ENCODE measurements at regions not wholly inside any gene's neighbourhood (a gene's known extent, or its start where the extent isn't known, plus 50 kb on each side); places are given as distances from the start of the nearest gene placed in this dataset.

DNA sequence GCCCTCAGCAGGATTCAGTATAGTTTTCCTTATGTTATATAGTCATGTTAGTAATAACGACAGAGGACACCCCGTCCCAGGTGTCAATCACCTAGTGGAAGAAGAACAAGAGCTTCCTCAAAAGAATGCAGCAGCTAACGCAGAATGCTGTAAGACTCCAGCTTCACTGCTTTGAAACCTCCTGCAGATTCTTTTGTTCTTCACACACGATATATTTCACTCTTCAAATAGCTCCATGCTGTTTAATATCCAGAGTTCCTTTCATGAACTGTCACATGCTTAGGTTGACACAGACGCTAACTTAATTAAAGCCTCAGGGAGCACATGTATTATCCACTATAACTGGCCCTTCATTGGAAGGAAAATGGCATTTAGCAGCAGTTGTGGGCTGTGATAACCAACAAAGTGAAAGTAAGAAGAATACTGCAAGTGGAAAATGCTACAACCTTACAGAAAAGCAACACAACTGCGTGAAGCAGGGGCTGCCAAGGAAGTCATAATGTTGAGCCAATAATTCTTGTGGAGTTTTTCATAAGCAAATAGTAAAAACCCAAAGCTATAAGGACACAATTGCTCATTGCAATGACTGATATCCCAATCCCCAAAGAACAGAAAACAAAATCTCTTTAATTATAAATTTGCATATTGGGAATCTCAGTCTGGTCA lies 387.5 kb downstream of the PLK2 start:
- Histone ChIP-seq H3K4me1 (ENCODE audit: control insufficient read depth, insufficient read depth, low read length) (peaks cover 51% of the 10 kb centered on the region), H3K27ac (ENCODE audit: low read length) (peak overlapping the region; percentile 90), H3K9me3 (ENCODE audit: control insufficient read depth, insufficient read depth, low read depth, low read length) (no peaks in the 10 kb centered on the region), H3K27me3 (ENCODE audit: control insufficient read depth, insufficient read depth, low read length) (no peaks in the 10 kb centered on the region), H3K36me3 (ENCODE audit: control insufficient read depth, insufficient read depth, low read length) (no peaks in the 10 kb centered on the region), H3K4me3 (ENCODE audit: low read depth in 2 of 2, low read length in 2 of 2) (no peak overlapping the region)
- DNase-seq (ENCODE audit: low read depth, low spot score) = no peak
- intact Hi-C loops (cut with micrococcal nuclease; ENCODE audit: unreplicated experiment) (loop anchor here (10.0 kb wide), 1 partner anchor 112 kb away; no protein-coding TSS in a partner anchor), in situ Hi-C loops (cut with HindIII; ENCODE audit: low pct_unique_long_range_greater_than_20kb, low sequenced_read_pairs) (no loop called here)
- ATAC-seq = peak; percentile 50; the same call in 1 of the 2 replicates
- ChIA-PET POLR2A (interaction anchor here (1.2 kb wide), 1 partner anchor 175 kb away, joined by 12 read pairs; no protein-coding TSS in a partner anchor), CTCF (no interaction called here)
- TF ChIP-seq, protein P1, sequence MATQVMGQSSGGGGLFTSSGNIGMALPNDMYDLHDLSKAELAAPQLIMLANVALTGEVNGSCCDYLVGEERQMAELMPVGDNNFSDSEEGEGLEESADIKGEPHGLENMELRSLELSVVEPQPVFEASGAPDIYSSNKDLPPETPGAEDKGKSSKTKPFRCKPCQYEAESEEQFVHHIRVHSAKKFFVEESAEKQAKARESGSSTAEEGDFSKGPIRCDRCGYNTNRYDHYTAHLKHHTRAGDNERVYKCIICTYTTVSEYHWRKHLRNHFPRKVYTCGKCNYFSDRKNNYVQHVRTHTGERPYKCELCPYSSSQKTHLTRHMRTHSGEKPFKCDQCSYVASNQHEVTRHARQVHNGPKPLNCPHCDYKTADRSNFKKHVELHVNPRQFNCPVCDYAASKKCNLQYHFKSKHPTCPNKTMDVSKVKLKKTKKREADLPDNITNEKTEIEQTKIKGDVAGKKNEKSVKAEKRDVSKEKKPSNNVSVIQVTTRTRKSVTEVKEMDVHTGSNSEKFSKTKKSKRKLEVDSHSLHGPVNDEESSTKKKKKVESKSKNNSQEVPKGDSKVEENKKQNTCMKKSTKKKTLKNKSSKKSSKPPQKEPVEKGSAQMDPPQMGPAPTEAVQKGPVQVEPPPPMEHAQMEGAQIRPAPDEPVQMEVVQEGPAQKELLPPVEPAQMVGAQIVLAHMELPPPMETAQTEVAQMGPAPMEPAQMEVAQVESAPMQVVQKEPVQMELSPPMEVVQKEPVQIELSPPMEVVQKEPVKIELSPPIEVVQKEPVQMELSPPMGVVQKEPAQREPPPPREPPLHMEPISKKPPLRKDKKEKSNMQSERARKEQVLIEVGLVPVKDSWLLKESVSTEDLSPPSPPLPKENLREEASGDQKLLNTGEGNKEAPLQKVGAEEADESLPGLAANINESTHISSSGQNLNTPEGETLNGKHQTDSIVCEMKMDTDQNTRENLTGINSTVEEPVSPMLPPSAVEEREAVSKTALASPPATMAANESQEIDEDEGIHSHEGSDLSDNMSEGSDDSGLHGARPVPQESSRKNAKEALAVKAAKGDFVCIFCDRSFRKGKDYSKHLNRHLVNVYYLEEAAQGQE (IDR thresholded peaks at IDR 0.05; ENCODE audit: insufficient read depth in 1 of 2, low read depth in 2 of 2, low read length in 1 of 2) = no peak
- TF ChIP-seq POLR2AphosphoS5 (IDR thresholded peaks at IDR 0.05; ENCODE audit: low read depth, low read length) (no peak), SIN3A (IDR thresholded peaks at IDR 0.05; ENCODE audit: borderline replicate concordance, insufficient read depth, low read depth, low read length) (no peak), TCF7L2 (IDR thresholded peaks at IDR 0.05; ENCODE audit: low read depth, low read length) (no peak), CTCF (IDR thresholded peaks at IDR 0.05) (no peak)
- no TSS peak for BruUV-seq (replicated peaks)

GRCh38 chr5:58071566-58071965 lies 388.3 kb downstream of the PLK2 start:
- POLR2A ChIA-PET = no interaction called here
- in situ Hi-C loops (cut with HindIII; ENCODE audit: low pct_unique_long_range_greater_than_20kb, low sequenced_read_pairs) = no loop called here
- intact Hi-C loops (cut with micrococcal nuclease; ENCODE audit: unreplicated experiment) = loop anchor here (10.0 kb wide), 1 partner anchor 113 kb away; no protein-coding TSS in a partner anchor

More at GRCh38 chr5:58071566-58071965, 388.3 kb downstream of the PLK2 start:
- CTCF ChIA-PET = no interaction called here
- BruUV-seq (replicated peaks) = no TSS peak
- peaks cover 42% of the 10 kb centered on the region for H3K4me1 ChIP-seq (ENCODE audit: control insufficient read depth, insufficient read depth, low read length)
- TF ChIP-seq, protein P1 (IDR thresholded peaks at IDR 0.05; ENCODE audit: insufficient read depth in 1 of 2, low read depth in 2 of 2, low read length in 1 of 2) = no peak
- no peak for TF ChIP-seq POLR2AphosphoS5 (IDR thresholded peaks at IDR 0.05; ENCODE audit: low read depth, low read length)
- TF ChIP-seq SIN3A (IDR thresholded peaks at IDR 0.05; ENCODE audit: borderline replicate concordance, insufficient read depth, low read depth, low read length) = no peak
- TF ChIP-seq CTCF (IDR thresholded peaks at IDR 0.05) = no peak
- no peak for TF ChIP-seq TCF7L2 (IDR thresholded peaks at IDR 0.05; ENCODE audit: low read depth, low read length)
- H3K27me3 ChIP-seq (ENCODE audit: control insufficient read depth, insufficient read depth, low read length) = no peaks in the 10 kb centered on the region
- no peaks in the 10 kb centered on the region for H3K9me3 ChIP-seq (ENCODE audit: control insufficient read depth, insufficient read depth, low read depth, low read length)
- no peaks in the 10 kb centered on the region for H3K36me3 ChIP-seq (ENCODE audit: control insufficient read depth, insufficient read depth, low read length)
- DNase-seq (ENCODE audit: low read depth, low spot score) (no peak), ATAC-seq (peak; percentile 76; the same call in 1 of the 2 replicates)
- no peak overlapping the region for H3K4me3 ChIP-seq (ENCODE audit: low read depth in 2 of 2, low read length in 2 of 2)
- peak overlapping the region; percentile 90; the same call in 1 of the 2 replicates for H3K27ac ChIP-seq (ENCODE audit: low read length)

Measured in Panc1 (cell line).